HG03060 (cell line): ENCODE measurements at regions not wholly inside any gene's neighbourhood (a gene's known extent, or its start where the extent isn't known, plus 50 kb on each side); places are given as distances from the start of the nearest gene placed in this dataset.

Source experiments
- ATAC-seq: cut with Tn5 transposase; IDR thresholded peaks from one replicate; pipeline ENCODE4 v1.9.1; 2021; ENCODE audit warnings: low read depth, moderate number of reproducible peaks; ENCODE audit not compliant: unreplicated experiment

DNA sequence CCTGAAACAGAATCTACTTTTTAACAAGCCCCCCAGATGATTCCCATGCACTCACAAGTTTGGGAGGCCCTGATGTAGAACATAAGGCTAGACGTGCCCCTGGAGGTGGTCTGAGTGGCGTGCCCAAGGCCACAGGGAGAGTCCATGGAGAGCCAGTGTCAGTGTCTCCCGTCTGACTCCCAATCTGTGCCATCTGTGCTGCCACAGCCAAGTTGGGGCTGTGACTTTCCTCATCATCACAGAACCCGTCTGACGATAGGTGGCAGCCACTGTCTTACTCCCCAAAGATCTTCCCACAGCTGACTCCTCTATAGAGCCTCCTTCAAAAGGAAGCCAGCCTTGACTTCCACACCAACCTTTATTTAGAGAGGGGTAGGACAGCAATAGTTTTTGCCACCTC is 470.5 kb downstream of the SOX6 start:
- no peak for ATAC-seq

DNA sequence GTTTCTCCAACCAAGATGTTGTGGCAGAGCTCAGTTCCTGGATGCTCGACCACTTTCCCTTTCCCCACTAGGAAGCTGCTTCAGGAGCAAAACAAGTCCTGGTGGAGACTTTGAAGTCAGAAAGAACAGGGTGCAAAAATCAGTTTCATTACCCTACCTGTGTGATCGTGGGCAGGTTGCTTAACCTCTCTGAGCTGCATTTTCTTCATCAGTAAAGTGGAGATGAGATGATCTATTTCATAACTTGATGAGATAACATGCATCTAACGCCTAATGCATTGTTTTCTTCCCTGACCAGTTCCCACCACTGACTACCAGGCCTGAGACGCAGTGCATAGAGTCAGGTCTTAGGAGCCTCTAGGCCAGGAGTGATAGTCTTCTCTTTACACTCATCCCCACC is 470.0 kb downstream of the SOX6 start:
- no peak for ATAC-seq

- ATAC-seq, result no peak
Measured at GRCh38 chr11:15886866-15887265, 469.5 kb downstream of the SOX6 start.

GRCh38 chr11:15888556-15889345 is 467.6 kb downstream of the SOX6 start:
- no peak for ATAC-seq

- no peak for ATAC-seq
Measured at GRCh38 chr11:15889363-15890030, 466.8 kb downstream of the SOX6 start.

DNA sequence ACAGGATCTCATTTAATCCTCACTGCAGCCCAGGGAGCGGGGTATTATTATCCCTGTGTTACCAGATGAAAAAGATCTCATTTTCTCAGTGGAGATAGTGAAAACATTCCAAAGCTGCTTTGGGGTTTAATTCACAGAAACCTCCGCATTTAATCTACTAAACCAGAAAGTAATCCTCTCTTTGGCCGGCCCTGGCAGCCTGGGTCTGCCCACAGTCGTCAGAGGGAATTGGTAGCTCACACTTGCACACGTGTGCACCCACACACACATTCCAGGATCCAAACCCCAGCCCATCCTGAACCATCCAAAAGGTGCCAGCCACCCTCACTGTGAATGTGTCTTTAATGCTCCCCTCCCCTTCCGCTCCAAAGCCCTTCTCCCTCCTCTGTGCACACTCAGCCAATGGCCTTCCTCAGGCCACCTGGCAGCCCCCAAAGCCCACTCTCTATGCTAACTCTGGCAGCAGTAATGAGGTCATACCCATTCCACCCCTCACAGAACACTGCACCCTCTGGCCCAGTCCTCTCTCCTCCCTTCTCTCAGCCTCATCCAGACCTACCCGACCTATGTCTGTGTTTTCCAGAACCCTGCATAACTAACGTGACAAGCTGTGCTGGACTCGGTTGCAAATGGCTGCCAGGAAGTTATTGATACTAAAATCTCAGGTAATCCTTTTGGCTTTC is 466.2 kb downstream of the SOX6 start:
- no peak for ATAC-seq

DNA sequence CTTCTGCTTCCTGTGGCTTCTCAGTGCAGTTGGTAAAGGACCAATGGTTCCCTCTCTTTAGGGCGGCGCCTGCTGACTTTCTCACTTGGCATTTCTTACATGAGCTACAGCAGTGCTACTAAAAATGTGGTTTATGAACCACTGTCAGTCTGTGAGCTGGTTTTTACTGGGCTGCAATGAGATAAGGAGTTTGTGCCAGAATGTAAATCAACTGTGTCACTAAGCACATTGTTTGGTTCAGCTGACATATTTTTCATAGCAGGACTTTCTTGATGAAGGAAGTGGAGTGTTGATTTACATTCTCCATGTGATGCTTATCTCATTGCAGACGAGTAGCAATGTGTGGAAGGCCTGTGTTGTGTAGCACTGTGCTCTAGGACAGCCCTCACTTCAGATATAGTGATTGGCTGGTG is 463.3 kb downstream of the SOX6 start:
- no peak for ATAC-seq

GRCh38 chr11:15896026-15896425 is 460.3 kb downstream of the SOX6 start:
- no peak for ATAC-seq

DNA sequence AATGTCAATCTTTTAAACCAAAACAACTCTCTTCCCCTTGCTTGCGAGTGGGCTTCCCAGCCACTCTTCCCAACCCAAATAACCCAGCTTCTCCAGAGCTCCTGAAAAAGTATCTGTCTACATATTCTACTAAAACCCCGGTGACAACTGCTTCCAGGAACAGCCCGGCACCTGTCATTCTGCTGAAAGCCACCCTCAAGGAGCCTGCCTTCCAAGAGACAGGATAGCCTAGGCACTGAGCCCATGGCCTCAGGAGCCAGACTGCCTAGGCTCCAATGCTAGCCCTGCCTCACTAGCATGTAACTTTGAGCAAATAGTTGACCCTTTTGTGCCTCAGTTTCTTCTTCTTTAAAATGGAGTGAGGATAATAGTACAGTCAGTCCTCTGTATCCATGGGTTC is 459.8 kb downstream of the SOX6 start:
- no peak for ATAC-seq

GRCh38 chr11:15897211-15897960 is 459.0 kb downstream of the SOX6 start:
- ATAC-seq, result no peak

DNA sequence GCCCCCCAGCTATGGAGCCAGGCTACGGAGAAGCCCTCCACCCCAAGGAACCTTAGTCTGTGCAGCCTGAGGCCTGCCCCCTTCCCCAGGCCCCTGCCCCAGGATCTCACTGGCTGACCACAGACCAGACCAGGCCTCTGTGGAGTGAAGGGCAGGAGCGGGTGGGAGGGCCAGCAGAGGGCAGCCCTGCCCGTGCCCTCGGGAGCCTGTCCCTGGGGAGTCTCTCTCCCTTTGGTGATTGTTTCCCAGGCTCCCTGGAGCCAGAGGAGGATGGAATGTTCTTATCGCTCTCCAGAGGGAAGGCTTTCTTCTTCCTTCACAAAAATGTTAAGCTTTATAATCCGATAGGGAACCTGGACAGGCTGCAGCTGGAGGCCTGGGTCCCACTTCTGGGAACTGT is 455.3 kb downstream of the SOX6 start:
- no peak for ATAC-seq

- no peak for ATAC-seq
Measured at GRCh38 chr11:15901790-15902189, 454.6 kb downstream of the SOX6 start.

DNA sequence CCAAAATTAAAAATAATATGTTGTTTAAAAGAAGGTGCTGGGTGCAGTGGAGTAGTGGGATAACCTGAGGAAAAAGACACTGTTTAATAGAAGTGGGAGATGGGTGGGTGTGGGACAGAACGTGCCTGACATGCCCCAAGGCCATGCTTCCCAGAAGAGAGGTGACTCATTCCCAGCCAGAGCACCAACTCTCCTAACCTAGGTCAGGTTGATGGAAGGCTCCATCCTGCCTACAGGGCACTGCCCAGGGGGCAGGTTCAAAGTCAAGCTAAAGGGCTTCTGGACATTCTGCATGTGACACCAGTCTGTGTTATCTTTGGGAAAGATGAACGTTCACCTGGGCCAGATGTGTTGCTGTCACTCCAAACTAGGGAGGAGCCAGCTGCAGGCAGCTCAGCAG is 453.1 kb downstream of the SOX6 start:
- ATAC-seq, result no peak

DNA sequence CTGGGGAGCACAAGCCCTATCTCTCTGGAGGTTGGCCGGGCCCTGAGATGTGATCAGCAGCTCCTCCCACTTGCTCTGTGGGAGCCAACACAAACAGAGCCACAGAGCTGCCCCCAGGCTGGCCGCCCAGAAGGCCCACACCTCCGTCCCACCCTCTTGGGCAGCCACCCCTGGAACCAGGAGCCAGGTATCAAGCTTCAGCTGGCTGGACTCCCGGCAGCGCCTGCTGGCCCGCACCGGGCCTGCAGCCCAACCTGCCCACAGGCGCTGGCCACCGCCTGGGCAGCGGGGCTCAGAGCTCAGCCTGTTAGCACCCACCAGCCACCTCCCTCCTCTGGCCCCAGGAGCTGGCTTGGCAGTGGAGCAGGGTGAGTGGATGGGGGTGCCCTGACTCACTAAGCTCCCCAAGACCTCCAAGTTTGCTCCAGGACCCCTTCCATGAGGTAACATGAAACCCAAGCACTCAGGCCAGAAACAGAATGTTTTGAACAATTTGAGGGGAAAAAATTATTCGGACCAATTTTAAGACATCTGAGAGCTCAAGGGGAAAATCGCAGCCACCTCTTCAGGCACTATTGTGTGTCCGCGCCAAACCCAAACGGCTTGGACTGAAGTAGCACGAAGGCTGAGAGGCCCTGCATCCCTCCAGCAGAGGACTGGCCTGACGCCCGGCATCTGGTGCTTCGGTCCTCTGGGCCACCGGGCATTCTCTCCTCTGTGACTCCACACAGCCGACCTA is 450.8 kb downstream of the SOX6 start:
- no peak for ATAC-seq

GRCh38 chr11:15906481-15907035 is 449.8 kb downstream of the SOX6 start:
- no peak for ATAC-seq

DNA sequence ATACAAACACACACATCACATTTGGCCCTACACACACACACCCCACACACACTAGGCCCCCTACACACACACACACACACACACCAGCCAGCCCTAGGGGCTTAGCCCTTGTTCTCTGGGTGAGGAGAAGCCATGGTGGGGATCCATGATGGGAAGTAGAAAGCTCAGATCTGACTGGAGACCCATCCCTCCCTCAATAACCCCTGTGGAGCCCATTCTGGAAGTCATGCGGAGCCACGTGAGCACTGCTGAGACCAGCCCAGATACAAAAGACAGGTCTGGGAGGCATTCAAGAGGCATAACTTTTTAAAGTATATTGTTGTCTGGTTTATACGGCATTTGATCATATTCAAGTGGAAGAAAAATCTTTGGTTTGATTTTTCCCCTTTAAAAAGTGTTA is 448.5 kb downstream of the SOX6 start:
- no peak for ATAC-seq

DNA sequence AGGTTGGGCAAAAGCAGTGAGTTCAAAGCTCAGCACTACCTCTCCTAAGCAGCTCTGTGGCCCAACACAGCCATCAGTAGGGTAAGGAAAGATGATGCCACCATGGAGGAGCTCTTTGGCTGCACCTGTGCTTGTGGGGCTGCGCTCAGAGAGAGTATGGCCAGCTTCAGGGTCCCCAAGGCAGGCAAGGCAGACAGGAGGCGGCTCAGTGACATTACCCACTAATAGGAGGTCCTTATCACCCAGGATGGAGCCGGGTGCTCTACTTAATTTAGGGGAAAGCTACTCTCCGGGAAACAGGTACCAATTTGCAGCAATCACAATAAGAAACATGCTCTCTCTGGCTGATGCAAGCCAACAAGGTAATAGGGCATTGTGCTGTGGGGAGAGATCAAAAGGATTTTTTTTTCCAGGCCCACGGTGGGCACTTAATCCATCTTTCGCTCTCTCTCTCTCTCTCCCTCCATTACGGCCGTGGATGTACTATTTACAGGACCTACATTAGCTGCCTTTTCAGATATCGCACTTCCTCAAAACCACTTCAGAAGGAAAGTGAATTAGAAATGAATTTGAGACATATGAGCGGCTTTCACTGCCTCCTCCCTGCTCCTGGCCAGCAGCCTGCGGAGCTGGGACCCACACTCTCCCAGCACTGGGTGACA is 446.3 kb downstream of the SOX6 start:
- no peak for ATAC-seq

DNA sequence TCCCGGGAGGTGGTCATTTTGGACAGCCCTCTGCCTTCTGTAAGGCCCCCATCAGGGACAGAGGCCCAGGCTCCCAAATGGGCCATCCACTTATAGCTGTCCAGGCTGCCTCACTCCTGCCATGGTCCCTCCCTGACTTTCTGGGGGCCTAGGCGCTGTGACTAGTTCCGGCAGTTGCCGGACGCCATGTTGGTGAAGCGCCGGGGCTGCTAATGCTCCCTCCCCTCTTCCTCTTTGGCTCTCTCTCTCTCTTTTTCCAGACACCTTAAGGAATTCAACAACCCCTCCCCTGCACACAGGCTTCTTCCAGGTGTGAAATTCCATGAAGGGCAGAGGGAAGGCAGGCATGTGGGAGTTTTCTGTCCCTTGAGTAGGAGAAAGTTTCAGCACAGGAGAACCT is 445.6 kb downstream of the SOX6 start:
- no peak for ATAC-seq

- no peak for ATAC-seq
Measured at GRCh38 chr11:15911377-15912044, 444.8 kb downstream of the SOX6 start.
